ENCODE measurements at regions not wholly inside any gene's neighbourhood (a gene's known extent, or its start where the extent isn't known, plus 50 kb on each side); places are given as distances from the start of the nearest gene placed in this dataset.

DNA sequence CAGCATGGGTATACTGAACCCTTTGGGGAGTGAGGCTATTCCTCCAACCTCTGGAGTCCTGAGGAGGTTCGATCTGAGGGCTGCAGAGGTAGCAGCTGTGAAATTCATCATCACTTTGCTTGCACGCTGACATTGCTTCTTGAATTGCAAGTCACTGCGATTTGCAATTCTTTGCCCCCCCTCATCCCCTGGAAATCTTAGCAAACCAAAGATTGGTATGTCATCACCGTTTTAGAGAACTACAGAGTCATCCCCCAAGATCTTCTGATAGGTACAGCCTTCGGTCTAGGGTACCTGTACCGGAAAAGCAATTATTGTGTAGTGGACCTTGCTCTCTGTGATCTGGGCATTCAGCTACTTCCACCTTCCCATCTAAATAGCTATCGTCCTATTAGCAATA is 192.6 kb downstream of the KLF6 start:
- H3K9me3 ChIP-seq, result no peaks in the 10 kb centered on the region
- no peak overlapping the region for H3K4me3 ChIP-seq (ENCODE audit: low read depth in 2 of 2, low read length in 1 of 2)
- H2AFZ ChIP-seq (ENCODE audit: low read depth), result no peak overlapping the region
- TF ChIP-seq TCF12 (IDR thresholded peaks at IDR 0.05), result no peak
- TF ChIP-seq GATA2 (CRISPR knock-in tag; IDR thresholded peaks at IDR 0.05), result no peak
- TF ChIP-seq MXI1 (IDR thresholded peaks at IDR 0.05; ENCODE audit: low read depth, low read length), result no peak
- no peaks in the 10 kb centered on the region for H3F3A ChIP-seq (replicated peaks; ENCODE audit: insufficient read depth)
- H3K36me3 ChIP-seq (replicated peaks in 1 of 2; ENCODE audit: control insufficient read depth in 1 of 2, insufficient read depth in 2 of 2, low read length in 1 of 2), result no peaks in the 10 kb centered on the region
- H4K20me1 ChIP-seq (ENCODE audit: insufficient read depth), result no peaks in the 10 kb centered on the region
- no peaks in the 10 kb centered on the region for H3K27me3 ChIP-seq (ENCODE audit: insufficient read depth)
- H3K4me2 ChIP-seq, result no peak overlapping the region
- no peak for DNase-seq
- CTCF ChIA-PET, result no interaction called here
- H3K27ac ChIP-seq (ENCODE audit: low read depth in 2 of 2, low read length in 1 of 2), result no peak overlapping the region
- no peaks in the 10 kb centered on the region for H3K79me2 ChIP-seq (ENCODE audit: insufficient read depth)
- 63% methylated on average over 7 of the region's 7 CpGs for WGBS (ENCODE audit: low lambda C conversion rate)
- POLR2A ChIA-PET, result no interaction called here
- H3K9me2 ChIP-seq, result no peaks in the 10 kb centered on the region
- no peaks in the 10 kb centered on the region for H3K4me1 ChIP-seq (ENCODE audit: control insufficient read depth in 1 of 2, insufficient read depth in 2 of 2, low read depth in 1 of 2, low read length in 1 of 2)
- H3K9ac ChIP-seq, result no peak overlapping the region

DNA sequence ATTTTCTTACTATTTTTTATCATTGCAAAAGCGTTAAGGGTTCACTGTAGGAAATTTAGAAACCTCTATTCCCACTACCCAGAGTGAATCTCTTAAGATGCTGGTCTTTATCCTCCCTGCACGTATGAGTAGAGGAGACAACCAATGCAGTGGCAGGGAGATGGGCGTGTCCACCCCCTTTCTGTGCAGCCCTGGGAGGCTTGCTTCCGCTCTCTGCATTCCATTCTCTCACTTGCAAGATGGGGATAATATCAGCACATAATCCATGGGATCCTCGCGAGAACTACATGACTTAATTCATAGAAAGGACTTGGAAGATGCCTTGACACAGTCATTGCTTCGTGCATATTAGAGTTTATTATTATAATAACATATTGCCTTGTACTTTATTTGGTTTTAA is 196.2 kb downstream of the KLF6 start:
- no peak overlapping the region for H3K9ac ChIP-seq
- POLR2A ChIA-PET, result no interaction called here
- no peak overlapping the region for H2AFZ ChIP-seq (ENCODE audit: low read depth)

DNA sequence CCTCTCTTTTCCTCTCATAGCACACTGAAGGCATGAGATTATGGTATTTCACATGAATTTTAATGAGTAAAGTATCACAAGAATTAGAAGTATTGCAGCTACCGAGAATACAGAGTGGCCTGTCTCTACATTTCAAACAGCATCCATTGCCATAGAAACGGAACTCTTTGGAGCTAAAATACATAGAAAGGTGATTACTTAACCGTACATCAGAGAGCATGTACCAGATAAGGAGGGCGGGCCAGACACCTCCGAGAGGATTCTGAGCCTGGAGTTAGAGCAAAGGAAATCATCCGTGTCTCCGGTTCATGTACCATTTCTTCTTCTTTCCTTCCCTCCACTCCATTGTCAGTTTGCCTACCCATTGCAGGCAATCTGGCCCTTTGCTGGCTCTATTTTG is 196.7 kb downstream of the KLF6 start:
- H3K4me2 ChIP-seq, result no peak overlapping the region
- ChIA-PET CTCF (no interaction called here), POLR2A (no interaction called here)
- H3K9ac ChIP-seq, result no peak overlapping the region
- WGBS (ENCODE audit: low lambda C conversion rate), result 88% methylated on average over 7 of the region's 7 CpGs
- TF ChIP-seq RXRA (IDR thresholded peaks at IDR 0.05; ENCODE audit: borderline replicate concordance, low read depth) (no peak), EZH2phosphoT487 (IDR thresholded peaks at IDR 0.05; ENCODE audit: borderline replicate concordance, low read depth) (no peak), NFIC (IDR thresholded peaks at IDR 0.05; ENCODE audit: borderline replicate concordance) (no peak), FOXJ3 (CRISPR knock-in tag; IDR thresholded peaks at IDR 0.05) (no peak), RAD21 (IDR thresholded peaks at IDR 0.05; ENCODE audit: low read length) (no peak), RFX5 (IDR thresholded peaks at IDR 0.05; ENCODE audit: low read length) (no peak), SIN3A (IDR thresholded peaks at IDR 0.05; ENCODE audit: borderline replicate concordance, low read depth, low read length) (no peak), TEAD4 (IDR thresholded peaks at IDR 0.05; ENCODE audit: borderline replicate concordance, insufficient read depth) (no peak), ELF1 (IDR thresholded peaks at IDR 0.05) (no peak)
- H4K20me1 ChIP-seq (ENCODE audit: insufficient read depth), result no peaks in the 10 kb centered on the region
- no peak overlapping the region for H3K27ac ChIP-seq (ENCODE audit: low read depth in 2 of 2, low read length in 1 of 2)
- no peaks in the 10 kb centered on the region for H3K9me3 ChIP-seq
- no peak overlapping the region for H2AFZ ChIP-seq (ENCODE audit: low read depth)
- H3K79me2 ChIP-seq (ENCODE audit: insufficient read depth), result no peaks in the 10 kb centered on the region
- H3K9me2 ChIP-seq, result no peaks in the 10 kb centered on the region
- no peak overlapping the region for H3K4me3 ChIP-seq (ENCODE audit: low read depth in 2 of 2, low read length in 1 of 2)
- DNase-seq, result no peak
- H3K27me3 ChIP-seq (ENCODE audit: insufficient read depth), result no peaks in the 10 kb centered on the region
- no peaks in the 10 kb centered on the region for H3F3A ChIP-seq (replicated peaks; ENCODE audit: insufficient read depth)
- H3K4me1 ChIP-seq (ENCODE audit: control insufficient read depth in 1 of 2, insufficient read depth in 2 of 2, low read depth in 1 of 2, low read length in 1 of 2), result no peaks in the 10 kb centered on the region
- no peaks in the 10 kb centered on the region for H3K36me3 ChIP-seq (replicated peaks in 1 of 2; ENCODE audit: control insufficient read depth in 1 of 2, insufficient read depth in 2 of 2, low read length in 1 of 2)

More for the DNA sequence above, 196.2 kb downstream of the KLF6 start:
- no peak overlapping the region for H3K27ac ChIP-seq (ENCODE audit: low read depth in 2 of 2, low read length in 1 of 2)
- no peak for DNase-seq
- H3K4me1 ChIP-seq (ENCODE audit: control insufficient read depth in 1 of 2, insufficient read depth in 2 of 2, low read depth in 1 of 2, low read length in 1 of 2), result no peaks in the 10 kb centered on the region
- WGBS (ENCODE audit: low lambda C conversion rate), result 87% methylated on average over 7 of the region's 7 CpGs
- H3K36me3 ChIP-seq (replicated peaks in 1 of 2; ENCODE audit: control insufficient read depth in 1 of 2, insufficient read depth in 2 of 2, low read length in 1 of 2), result no peaks in the 10 kb centered on the region
- H3K4me2 ChIP-seq, result no peak overlapping the region
- no peaks in the 10 kb centered on the region for H4K20me1 ChIP-seq (ENCODE audit: insufficient read depth)
- no peaks in the 10 kb centered on the region for H3K9me2 ChIP-seq
- H3K4me3 ChIP-seq (ENCODE audit: low read depth in 2 of 2, low read length in 1 of 2), result no peak overlapping the region
- no peak for TF ChIP-seq MXI1 (IDR thresholded peaks at IDR 0.05; ENCODE audit: low read depth, low read length)
- TF ChIP-seq SMC3 (IDR thresholded peaks at IDR 0.05; ENCODE audit: low read depth, low read length), result no peak
- TF ChIP-seq NFIC (IDR thresholded peaks at IDR 0.05; ENCODE audit: borderline replicate concordance), result no peak
- TF ChIP-seq CHD2 (IDR thresholded peaks at IDR 0.05; ENCODE audit: low read length, partially characterized antibody), result no peak
- no peak for TF ChIP-seq RCOR1 (IDR thresholded peaks at IDR 0.05; ENCODE audit: low read length)
- TF ChIP-seq GABPA (IDR thresholded peaks at IDR 0.05; ENCODE audit: low read depth), result no peak
- TF ChIP-seq NRF1 (IDR thresholded peaks at IDR 0.05; ENCODE audit: low read depth, low read length), result no peak
- TF ChIP-seq, protein P1, sequence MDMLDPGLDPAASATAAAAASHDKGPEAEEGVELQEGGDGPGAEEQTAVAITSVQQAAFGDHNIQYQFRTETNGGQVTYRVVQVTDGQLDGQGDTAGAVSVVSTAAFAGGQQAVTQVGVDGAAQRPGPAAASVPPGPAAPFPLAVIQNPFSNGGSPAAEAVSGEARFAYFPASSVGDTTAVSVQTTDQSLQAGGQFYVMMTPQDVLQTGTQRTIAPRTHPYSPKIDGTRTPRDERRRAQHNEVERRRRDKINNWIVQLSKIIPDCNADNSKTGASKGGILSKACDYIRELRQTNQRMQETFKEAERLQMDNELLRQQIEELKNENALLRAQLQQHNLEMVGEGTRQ (IDR thresholded peaks at IDR 0.05; ENCODE audit: borderline replicate concordance, low read depth, low read length), result no peak
- TF ChIP-seq POLR2AphosphoS5 (IDR thresholded peaks at IDR 0.05; ENCODE audit: low read depth, low read length), result no peak
- TF ChIP-seq, protein P2, sequence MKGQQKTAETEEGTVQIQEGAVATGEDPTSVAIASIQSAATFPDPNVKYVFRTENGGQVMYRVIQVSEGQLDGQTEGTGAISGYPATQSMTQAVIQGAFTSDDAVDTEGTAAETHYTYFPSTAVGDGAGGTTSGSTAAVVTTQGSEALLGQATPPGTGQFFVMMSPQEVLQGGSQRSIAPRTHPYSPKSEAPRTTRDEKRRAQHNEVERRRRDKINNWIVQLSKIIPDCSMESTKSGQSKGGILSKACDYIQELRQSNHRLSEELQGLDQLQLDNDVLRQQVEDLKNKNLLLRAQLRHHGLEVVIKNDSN (IDR thresholded peaks at IDR 0.05; ENCODE audit: borderline replicate concordance, low read depth), result no peak
- TF ChIP-seq FOXM1 (IDR thresholded peaks at IDR 0.05; ENCODE audit: low read depth), result no peak
- TF ChIP-seq, protein P3, sequence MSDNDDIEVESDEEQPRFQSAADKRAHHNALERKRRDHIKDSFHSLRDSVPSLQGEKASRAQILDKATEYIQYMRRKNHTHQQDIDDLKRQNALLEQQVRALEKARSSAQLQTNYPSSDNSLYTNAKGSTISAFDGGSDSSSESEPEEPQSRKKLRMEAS (IDR thresholded peaks at IDR 0.05; ENCODE audit: low read depth), result no peak
- no peaks in the 10 kb centered on the region for H3F3A ChIP-seq (replicated peaks; ENCODE audit: insufficient read depth)
- H3K27me3 ChIP-seq (ENCODE audit: insufficient read depth), result no peaks in the 10 kb centered on the region
- H3K79me2 ChIP-seq (ENCODE audit: insufficient read depth), result no peaks in the 10 kb centered on the region
- CTCF ChIA-PET, result no interaction called here
- H3K9me3 ChIP-seq, result no peaks in the 10 kb centered on the region

All from SK-N-SH (cell line).